ENCODE measurements at regions not wholly inside any gene's neighbourhood (a gene's known extent, or its start where the extent isn't known, plus 50 kb on each side); places are given as distances from the start of the nearest gene placed in this dataset.
"Not testable (repeated sequence)": the region's sequence is repeated elsewhere in the genome, so short reads cannot be mapped to it uniquely, and the experiment has no call there.

DNA sequence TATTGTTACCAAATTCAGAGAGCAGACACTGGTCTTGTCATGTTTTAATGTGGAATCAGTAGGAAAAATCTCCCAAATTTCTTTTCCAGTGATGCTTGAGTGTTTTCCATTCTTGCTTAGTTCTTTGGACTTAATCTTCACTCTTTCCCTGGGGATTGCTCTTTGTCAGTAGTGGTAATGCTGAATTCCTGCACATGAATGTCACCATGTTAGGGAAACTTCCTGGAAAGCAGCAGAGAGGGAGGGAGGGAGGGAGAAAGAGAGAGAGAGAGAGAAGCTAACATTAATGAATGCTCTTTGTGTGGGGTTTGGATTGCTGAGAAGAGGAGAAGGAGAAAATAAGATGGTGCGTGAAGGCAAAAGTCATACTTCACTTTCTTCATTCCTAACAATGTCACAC is 295.3 kb upstream of the COBL start:
- H3K27ac ChIP-seq: no peak overlapping the region
- H3K4me3 ChIP-seq: no peak overlapping the region
- no peaks in the 10 kb centered on the region for H3K4me1 ChIP-seq
- no peaks in the 10 kb centered on the region for H3K27me3 ChIP-seq
- no peaks in the 10 kb centered on the region for H3K36me3 ChIP-seq
- no peaks in the 10 kb centered on the region for H3K9me3 ChIP-seq
- no peak overlapping the region for H3K4me2 ChIP-seq
- TF ChIP-seq Cebpa-rat (IDR thresholded peaks at IDR 0.05): no peak
- H4K20me1 ChIP-seq: no peaks in the 10 kb centered on the region
- H3K9ac ChIP-seq: no peak overlapping the region

DNA sequence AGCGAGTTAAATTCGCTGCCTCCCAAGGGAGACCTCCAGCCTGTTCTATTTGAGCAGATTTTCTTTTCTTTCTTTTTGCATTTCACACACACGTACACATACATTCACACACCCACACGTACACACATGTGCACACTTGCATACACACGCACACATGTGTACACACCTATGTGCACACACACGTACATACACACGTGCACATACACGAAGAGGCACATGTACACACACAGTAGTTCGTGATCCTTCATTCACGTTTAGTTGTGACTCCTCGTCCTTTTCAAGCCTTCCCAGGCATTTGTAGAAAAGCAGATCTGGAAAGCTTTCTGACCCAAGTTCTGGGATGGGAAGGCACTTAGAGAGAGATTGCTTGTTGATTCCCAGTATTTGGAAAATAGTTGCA is 290.8 kb upstream of the COBL start:
- Histone ChIP-seq H3K9ac (no peak overlapping the region), H3K27me3 (no peaks in the 10 kb centered on the region), H3K4me2 (no peak overlapping the region), H3K4me3 (no peak overlapping the region), H3K4me1 (no peaks in the 10 kb centered on the region), H3K27ac (no peak overlapping the region), H3K9me3 (no peaks in the 10 kb centered on the region), H3K36me3 (no peaks in the 10 kb centered on the region), H4K20me1 (no peaks in the 10 kb centered on the region)
- no peak for TF ChIP-seq Cebpa-rat (IDR thresholded peaks at IDR 0.05)

DNA sequence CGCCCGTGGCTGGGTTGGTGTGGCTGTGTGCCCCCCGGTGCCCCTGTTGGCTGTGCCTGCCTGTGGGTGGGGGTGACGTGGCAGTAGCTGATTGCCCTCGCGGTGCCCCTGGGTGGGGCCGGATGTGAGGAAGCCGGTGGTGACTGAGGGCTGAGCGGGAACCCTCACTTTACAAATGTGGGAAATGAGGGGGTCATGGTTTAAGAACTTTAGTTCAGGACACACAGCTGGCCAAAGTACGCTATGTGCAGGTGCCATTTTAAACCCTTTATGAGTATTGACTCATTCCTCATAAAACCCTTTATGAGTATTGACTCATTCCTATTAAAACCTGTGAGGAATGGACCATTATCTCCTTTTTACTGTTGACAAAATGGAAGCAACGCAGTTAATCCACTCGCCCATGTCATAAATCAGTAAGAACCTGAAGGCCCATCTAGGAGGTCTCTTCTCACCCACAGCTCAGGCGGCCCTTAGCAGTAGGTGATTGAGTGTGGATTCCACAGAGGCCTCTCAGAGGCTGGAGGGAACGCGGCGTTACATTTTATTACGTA is 290.1 kb upstream of the COBL start:
- H3K4me1 ChIP-seq: no peaks in the 10 kb centered on the region
- no peaks in the 10 kb centered on the region for H3K27me3 ChIP-seq
- H3K4me3 ChIP-seq: no peak overlapping the region
- no peak overlapping the region for H3K9ac ChIP-seq
- no peak for TF ChIP-seq Cebpa-rat (IDR thresholded peaks at IDR 0.05)
- no peak overlapping the region for H3K4me2 ChIP-seq
- no peaks in the 10 kb centered on the region for H3K36me3 ChIP-seq
- no peaks in the 10 kb centered on the region for H3K9me3 ChIP-seq
- no peaks in the 10 kb centered on the region for H4K20me1 ChIP-seq
- no peak overlapping the region for H3K27ac ChIP-seq

DNA sequence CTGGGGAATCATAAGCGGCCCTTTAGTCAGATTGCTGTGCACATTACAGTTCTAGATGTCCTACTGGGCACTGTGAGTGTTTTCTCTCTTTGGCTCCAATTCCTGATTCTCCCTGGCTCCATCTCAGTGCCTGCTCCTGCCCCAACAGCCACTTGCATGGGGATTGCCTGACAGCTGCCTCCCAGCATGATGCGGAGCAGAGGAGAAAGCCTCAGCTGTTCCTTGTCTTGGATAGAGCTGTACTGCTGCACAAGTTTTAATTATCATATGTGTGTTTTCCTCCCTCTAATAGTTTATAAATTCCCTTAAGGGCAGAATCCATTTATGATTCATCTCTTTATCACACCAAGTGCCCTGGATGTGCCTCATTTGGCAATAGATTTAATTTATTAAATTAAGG is 285.8 kb upstream of the COBL start:
- H3K4me1 ChIP-seq: no peaks in the 10 kb centered on the region
- H3K4me3 ChIP-seq: no peak overlapping the region
- H4K20me1 ChIP-seq: no peaks in the 10 kb centered on the region
- H3K36me3 ChIP-seq: no peaks in the 10 kb centered on the region
- no peak overlapping the region for H3K9ac ChIP-seq
- H3K27ac ChIP-seq: no peak overlapping the region
- peaks cover 9% of the 10 kb centered on the region for H3K9me3 ChIP-seq
- no peak for TF ChIP-seq Cebpa-rat (IDR thresholded peaks at IDR 0.05)
- H3K4me2 ChIP-seq: no peak overlapping the region
- no peaks in the 10 kb centered on the region for H3K27me3 ChIP-seq

DNA sequence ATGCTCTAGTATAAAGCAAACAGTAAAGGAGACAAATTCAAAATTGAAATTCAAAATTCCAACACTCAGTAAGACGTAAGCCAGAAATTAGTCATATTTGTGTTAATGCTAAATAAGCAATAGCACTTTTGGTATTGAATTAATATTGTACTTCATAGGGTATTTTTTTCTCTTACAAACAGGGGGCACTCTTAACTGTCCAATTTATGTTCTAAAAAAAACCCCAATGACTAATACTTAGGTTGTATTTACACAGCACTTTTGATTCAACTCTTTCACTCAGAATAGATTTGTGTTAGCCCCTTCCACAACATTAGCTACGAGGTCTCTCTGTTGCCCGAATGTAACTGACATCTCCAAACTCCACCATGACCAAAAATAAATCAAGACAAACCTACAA is 284.9 kb upstream of the COBL start:
- H3K27ac ChIP-seq: no peak overlapping the region
- no peak overlapping the region for H3K9ac ChIP-seq
- no peak overlapping the region for H3K4me3 ChIP-seq
- H3K4me1 ChIP-seq: no peaks in the 10 kb centered on the region
- H4K20me1 ChIP-seq: no peaks in the 10 kb centered on the region
- no peaks in the 10 kb centered on the region for H3K27me3 ChIP-seq
- no peak for TF ChIP-seq Cebpa-rat (IDR thresholded peaks at IDR 0.05)
- no peaks in the 10 kb centered on the region for H3K36me3 ChIP-seq
- peaks cover 9% of the 10 kb centered on the region for H3K9me3 ChIP-seq
- H3K4me2 ChIP-seq: no peak overlapping the region

DNA sequence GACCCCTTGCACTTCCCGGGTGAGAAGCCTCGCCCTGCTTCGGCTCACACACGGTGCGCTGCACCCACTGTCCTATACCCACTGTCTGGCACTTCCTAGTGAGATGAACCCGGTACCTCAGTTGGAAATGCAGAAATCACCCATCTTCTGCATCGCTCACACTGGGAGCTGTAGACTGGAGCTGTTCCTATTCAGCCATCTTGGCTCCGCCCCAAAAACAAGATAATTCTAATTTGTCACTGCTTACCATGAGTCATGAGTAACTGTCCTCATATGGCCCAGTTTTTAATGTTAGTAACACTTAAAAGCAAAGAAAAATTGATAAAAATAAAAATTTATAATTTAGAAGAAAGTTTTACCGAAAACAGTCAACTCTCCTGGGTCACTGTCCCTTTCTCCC is 283.3 kb upstream of the COBL start:
- not testable (repeated sequence) for H3K9ac ChIP-seq, H3K27me3 ChIP-seq, H3K4me2 ChIP-seq, H4K20me1 ChIP-seq, H3K4me3 ChIP-seq, H3K4me1 ChIP-seq, H3K27ac ChIP-seq, H3K36me3 ChIP-seq
- peaks cover 13% of the 10 kb centered on the region for H3K9me3 ChIP-seq

DNA sequence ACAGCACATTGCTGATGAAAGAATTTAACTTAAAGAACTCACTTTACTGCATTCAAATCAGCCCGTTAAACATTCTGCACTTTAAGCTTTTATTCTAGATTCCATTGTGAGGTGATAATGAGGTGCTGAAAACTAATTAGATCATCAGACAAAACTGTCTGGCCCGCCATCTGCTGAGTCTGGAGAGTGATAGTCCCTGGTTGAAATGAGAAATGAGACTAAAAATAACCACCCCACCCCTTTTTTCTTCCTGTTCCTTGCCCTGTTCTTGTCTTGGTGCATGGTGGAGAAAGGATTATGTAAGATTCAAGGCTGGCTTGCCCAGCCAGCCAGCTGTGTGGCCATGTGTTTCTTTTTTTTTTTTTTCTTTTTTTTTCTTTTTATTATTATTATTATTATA is 277.0 kb upstream of the COBL start:
- Histone ChIP-seq H3K9me3 (0 out of 2 replicates have a peak, but pooled peaks cover 4% of the 10 kb centered on the region), H3K9ac (no peak overlapping the region), H3K4me1 (peaks cover 17% of the 10 kb centered on the region), H3K27me3 (no peaks in the 10 kb centered on the region), H3K4me2 (no peak overlapping the region), H3K27ac (no peak overlapping the region), H4K20me1 (no peaks in the 10 kb centered on the region), H3K36me3 (no peaks in the 10 kb centered on the region), H3K4me3 (no peak overlapping the region)
- no peak for TF ChIP-seq Cebpa-rat (IDR thresholded peaks at IDR 0.05)

DNA sequence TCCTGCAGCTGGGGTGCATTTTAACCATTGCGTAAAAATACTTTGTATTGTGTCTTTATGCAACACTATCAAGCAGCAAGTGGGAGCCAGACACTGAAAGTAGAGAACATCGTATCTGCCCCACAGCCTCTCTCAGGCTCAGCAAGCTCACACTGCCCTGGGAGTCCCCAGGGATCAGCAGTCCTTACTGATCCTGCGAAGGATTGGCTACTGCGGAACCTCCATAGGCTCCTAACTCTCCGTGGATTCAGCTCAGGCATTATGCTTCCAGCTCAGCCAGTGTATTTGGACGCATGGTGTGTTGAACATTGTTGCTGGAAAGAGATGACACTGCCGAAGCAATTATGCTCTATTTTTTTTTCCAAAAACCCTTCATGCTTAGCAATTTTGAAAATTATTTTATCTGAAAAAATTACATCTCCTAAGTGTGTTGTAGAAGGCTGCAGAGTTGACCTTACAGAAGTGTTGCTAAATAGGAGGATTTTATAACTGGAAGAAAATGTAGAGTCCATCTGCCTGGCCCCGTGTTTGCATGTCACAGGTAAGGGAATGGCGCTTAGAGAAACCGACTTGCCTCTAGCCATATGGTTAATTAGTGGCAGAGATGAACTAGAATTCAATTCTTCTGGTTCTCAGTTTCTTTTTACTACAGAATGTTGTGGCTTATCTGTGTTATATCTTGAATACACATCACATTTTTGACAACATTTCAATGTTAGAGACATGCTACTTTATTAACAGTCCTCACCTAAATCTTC is 276.4 kb upstream of the COBL start:
- TF ChIP-seq Cebpa-rat (IDR thresholded peaks at IDR 0.05): no peak
- H3K4me3 ChIP-seq: no peak overlapping the region

DNA sequence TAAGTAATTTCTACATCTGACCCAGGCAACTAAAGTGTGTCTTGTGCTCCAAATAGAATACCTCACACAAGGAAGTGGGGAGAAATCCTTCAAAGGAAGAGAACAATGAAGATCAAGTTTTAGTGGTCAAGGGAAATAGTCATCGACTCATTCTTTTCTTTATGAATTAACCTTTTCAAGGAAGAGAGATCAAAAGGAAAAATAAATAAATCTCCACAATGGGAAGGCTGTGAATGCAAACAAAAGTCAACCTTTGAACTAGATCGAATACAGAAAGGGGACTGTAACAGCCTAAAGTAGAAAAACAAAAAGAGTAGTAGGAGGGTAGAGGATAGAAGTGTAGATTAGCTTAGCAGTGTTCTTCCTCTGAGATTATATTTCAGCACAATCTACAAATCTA is 274.6 kb upstream of the COBL start:
- no peak overlapping the region for H3K9ac ChIP-seq
- H3K27me3 ChIP-seq: no peaks in the 10 kb centered on the region
- H3K4me1 ChIP-seq: peaks cover 31% of the 10 kb centered on the region
- H3K4me2 ChIP-seq: no peak overlapping the region
- TF ChIP-seq Cebpa-rat (IDR thresholded peaks at IDR 0.05): no peak
- no peak overlapping the region for H3K4me3 ChIP-seq
- no peaks in the 10 kb centered on the region for H3K36me3 ChIP-seq
- 0 out of 2 replicates have a peak, but pooled peaks cover 4% of the 10 kb centered on the region for H3K9me3 ChIP-seq
- H3K27ac ChIP-seq: no peak overlapping the region
- no peaks in the 10 kb centered on the region for H4K20me1 ChIP-seq

More for the DNA sequence above, 276.4 kb upstream of the COBL start:
- Histone ChIP-seq H3K36me3 (no peaks in the 10 kb centered on the region), H3K27ac (no peak overlapping the region), H4K20me1 (no peaks in the 10 kb centered on the region), H3K4me2 (no peak overlapping the region), H3K9me3 (0 out of 2 replicates have a peak, but pooled peaks cover 4% of the 10 kb centered on the region), H3K27me3 (no peaks in the 10 kb centered on the region), H3K9ac (no peak overlapping the region), H3K4me1 (peaks cover 23% of the 10 kb centered on the region)

DNA sequence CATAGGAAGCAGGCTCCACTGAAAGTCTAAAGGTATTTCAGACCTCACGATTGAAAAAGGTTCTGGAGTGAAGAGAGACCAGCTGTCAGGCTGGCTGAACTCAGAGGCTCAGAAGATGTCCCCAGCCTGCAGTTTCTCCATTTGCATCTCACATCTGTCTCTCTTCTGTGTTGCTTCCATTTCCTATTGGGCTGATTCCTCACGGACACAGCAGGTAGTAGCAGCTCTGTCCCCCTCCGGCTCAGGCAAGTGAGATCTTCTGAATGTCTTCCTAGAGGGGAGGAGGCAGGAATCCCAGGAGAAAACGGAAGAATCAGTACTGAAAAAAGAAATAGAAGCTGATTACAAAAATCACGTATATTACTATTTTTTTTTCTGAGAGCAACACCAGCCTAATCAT is 274.1 kb upstream of the COBL start:
- no peak overlapping the region for H3K4me3 ChIP-seq

More for the DNA sequence above, 274.1 kb upstream of the COBL start:
- Histone ChIP-seq H3K4me1 (peaks cover 36% of the 10 kb centered on the region), H3K27ac (no peak overlapping the region), H3K9ac (no peak overlapping the region), H4K20me1 (no peaks in the 10 kb centered on the region), H3K36me3 (no peaks in the 10 kb centered on the region), H3K27me3 (no peaks in the 10 kb centered on the region), H3K4me2 (no peak overlapping the region), H3K9me3 (0 out of 2 replicates have a peak, but pooled peaks cover 4% of the 10 kb centered on the region)
- TF ChIP-seq Cebpa-rat (IDR thresholded peaks at IDR 0.05): no peak
